Stimulated activated CD4-positive, alpha-beta T cell treated with anti-CD3 and anti-CD28 coated beads, TNF-alpha, amount 100 ng/mL, for 4 hours (primary cell): ENCODE measurements at regions not wholly inside any gene's neighbourhood (a gene's known extent, or its start where the extent isn't known, plus 50 kb on each side); places are given as distances from the start of the nearest gene placed in this dataset.
"Not testable (repeated sequence)": the region's sequence is repeated elsewhere in the genome, so short reads cannot be mapped to it uniquely, and the experiment has no call there.

Source experiments
- DNase-seq, 3 experiments: peaks; one replicate each; pipeline ENCODE4 v3.0.0-alpha.2; 2020; ENCODE audit warnings: low read depth in 3 of 3

DNA sequence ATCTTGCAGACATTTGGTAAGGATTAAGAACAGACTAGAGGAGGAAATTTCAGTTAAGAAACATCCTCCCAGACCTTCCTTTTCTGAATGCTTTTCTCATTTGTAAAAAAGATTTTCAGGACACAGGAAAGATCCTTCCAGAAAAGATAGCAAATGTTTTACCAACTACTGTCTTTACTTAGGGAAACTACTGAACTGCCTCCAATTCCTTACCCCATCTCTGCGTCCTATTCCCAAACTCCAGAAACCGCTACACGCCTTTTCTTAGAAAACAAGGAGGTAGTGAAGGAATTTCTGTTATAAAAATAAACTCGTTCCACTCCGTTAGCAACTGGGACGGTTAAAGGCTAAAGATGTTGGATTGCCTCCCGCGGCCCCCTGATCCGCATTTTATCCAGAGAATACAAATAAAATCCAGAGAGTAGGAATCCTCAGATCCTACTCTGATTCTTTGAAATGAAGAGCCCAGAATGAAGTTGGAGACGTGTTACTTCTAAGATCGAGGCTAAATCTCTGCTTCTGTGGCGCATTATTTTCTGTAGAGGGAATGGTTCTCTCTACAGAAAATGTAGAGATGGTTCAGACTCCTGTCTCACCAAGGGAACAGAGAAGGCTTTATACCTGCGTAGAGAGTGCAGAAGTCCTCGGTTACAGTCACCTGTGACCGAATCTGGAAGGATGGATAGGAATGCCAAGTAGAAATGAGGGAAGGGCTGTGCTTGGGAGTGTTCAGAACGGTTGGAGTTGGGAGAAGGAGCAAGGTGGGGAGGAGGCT lies 133.0 kb downstream of the GPX5 start:
- DNase-seq, result no peak

DNA sequence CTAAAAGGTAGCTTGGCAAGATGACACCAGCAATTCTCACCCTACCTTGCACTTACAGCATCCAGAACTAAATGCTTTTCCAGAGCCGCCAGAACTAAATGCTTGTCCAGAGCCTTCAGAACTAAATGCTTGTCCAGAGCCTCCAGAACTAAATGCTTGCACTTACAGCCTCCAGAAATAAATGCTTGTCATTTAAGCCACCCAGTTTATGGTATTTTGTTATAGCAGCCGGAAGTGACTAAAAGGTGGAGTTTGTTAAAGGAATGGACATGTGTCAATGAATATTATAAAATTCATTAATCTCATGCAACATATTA lies 133.5 kb downstream of the GPX5 start:
- no peak for DNase-seq

DNA sequence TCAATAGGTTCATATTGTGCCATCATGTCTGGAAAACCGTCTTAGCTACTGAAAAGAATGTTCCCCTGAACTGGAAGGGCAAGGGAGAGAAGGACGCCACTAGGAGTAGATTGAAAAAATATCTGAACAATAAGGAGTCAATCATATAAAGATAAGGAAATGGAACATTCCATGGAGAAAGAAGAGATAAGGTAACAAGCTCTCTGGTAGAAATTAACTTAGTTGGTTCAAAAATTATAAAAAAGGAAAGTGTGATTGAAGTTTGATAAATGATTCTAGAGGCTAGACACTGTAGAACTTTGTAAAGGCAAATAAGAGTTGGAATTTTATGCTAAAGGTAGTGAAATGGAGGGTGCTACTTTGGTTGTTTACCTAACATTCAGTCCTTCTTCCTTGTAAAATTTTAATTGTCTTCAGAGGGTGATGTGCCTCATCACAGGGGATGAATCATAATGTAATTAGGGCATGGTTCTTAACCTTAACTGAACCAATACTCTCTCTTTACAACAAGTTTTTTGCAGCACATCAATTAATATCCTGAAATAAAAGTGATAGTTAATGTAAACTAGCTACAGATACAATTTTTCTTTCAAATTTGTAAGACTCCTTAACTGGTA lies 135.5 kb downstream of the GPX5 start:
- DNase-seq, result no peak

DNA sequence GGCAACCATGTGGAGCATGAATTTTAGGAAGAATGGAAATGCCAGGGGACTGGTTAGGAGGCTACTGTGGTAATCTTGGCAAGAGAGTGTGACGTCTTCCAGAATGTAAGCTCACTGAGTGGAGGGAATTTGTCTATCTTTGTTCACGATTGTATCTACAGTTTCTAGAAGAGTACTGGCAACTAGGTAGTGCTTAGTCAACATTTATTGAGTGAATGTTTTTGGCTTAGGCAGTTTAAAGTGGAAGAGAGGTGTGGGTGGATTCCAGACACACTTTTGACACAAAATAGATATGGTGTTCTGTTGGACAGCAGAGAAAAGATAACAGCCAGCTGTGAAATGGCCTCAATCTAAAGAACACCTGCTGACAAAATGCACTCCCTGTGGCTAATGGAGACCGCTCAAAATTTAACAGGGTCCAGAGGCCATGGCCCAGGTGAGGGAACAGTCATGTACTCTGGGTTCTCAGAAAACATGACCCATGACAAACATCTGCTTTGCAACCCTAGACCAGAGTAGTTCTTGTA lies 139.3 kb downstream of the GPX5 start:
- no peak for DNase-seq

DNA sequence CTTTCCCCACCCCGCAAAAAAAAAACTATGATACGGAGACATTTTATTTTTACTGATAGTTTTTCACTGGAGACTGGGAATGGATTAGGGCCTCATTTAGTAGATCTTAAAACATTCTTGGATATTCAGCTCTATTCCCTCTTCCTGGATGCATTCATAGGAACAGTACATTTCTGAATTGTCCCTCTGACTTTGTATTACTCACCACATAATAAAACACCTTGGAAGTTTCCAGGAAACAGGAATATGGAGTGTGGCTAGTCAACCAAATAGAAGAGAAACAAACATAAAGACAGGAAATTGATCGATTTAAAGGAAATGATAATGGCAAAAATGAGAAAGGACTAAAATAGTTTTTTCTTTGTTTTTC lies 147.7 kb downstream of the GPX5 start:
- DNase-seq, result no peak

GRCh38 chr6:28673787-28674671 lies 148.3 kb downstream of the GPX5 start:
- DNase-seq, result peak in 1 of 3 experiments; percentile 42

- DNase-seq, result no peak
These were observed 149.9 kb downstream of the GPX5 start for GRCh38 chr6:28675600-28675999.

GRCh38 chr6:28682542-28682941 lies 156.9 kb downstream of the GPX5 start:
- no peak for DNase-seq

DNA sequence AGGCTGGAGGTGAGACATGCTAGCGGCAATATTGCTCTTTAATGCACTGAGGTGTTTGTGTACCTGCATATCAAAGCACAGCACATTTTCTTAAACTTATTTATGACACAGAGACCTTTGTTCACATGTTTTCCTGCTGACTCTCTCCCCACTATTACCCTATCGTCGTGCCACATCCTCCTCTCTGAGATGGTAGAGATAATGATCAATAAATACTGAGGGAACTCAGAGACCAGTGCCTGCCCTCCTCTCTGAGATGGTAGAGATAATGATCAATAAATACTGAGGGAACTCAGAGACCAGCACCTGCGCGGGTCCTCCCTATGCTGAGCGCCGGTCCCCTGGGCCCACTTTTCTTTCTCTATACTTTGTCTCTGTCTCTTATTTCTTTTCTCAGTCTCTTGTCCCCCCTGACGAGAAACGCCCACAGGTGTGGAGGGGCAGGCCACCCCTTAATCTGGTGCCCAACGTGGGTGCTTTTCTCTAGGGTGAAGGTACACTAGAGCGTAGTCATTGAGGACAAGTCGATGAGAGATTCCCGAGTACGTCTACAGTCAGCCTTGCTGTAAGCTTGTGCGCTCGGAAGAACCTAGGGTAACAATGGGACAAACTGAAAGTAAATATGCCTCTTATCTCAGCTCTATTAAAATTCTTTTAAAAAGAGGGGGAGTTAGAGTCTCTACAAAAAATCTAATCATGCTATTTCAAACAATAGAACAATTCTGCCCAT lies 157.4 kb downstream of the GPX5 start:
- not testable (repeated sequence) for DNase-seq

GRCh38 chr6:28683945-28684538 lies 158.4 kb downstream of the GPX5 start:
- no peak for DNase-seq

- DNase-seq, result not testable (repeated sequence)
These were observed 160.3 kb downstream of the GPX5 start for GRCh38 chr6:28685960-28686359.

DNA sequence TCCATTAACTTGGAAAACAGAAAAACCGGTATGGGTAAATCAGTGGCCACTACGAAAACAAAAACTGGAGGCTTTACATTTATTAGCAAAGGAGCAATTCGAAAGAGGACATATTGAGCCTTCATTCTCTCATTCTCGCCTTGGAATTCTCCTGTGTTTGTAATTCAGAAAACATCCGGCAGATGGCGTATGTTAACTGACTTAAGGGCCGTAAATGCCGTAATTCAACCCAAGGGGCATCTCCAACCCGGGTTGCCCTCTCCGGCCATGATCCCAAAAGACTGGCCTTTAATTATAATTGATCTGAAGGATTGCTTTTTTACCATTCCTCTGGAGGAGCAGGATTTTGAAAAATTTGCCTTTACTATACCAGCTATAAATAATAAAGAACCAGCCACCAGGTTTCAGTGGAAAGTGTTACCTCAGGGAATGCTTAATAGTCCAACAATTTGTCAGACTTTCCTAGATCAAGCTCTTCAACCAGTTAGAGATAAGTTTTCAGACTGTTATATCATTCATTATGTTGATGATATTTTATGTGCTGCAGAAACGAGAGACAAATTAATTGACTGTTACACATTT lies 160.9 kb downstream of the GPX5 start:
- peak in 1 of 3 experiments; percentile 26 for DNase-seq

DNA sequence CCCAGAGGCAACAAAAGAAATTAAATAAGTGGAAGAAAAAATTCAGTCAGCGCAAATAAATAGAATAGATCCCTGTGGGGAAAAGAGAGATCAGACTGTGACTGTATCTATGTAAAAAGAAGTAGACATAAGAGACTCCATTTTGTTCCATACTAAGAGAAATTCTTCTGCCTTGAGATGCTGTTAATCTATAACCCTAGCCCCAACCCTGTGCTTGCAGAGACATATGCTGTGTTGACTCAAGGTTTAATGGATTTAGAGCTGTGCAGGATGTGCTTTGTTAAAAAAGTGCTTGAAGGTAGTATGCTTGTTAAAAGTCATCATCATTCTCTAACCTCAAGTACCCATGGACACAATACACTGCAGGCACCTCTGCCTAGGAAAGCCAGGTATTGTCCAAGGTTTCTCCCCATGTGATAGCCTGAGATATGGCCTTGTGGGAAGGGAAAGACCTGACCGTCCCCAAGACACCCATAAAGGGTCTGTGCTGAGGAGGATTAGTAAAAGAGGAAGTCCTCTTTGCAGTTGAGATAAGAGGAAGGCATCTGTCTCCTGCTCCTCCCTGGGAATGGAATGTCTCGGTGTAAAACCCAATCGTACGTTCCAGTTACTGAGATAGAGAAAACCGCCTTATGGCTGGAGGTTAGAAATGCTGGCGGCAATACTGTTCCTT lies 161.8 kb downstream of the GPX5 start:
- not testable (repeated sequence) for DNase-seq

GRCh38 chr6:28691991-28692390 lies 166.3 kb downstream of the GPX5 start:
- DNase-seq, result not testable (repeated sequence)

DNA sequence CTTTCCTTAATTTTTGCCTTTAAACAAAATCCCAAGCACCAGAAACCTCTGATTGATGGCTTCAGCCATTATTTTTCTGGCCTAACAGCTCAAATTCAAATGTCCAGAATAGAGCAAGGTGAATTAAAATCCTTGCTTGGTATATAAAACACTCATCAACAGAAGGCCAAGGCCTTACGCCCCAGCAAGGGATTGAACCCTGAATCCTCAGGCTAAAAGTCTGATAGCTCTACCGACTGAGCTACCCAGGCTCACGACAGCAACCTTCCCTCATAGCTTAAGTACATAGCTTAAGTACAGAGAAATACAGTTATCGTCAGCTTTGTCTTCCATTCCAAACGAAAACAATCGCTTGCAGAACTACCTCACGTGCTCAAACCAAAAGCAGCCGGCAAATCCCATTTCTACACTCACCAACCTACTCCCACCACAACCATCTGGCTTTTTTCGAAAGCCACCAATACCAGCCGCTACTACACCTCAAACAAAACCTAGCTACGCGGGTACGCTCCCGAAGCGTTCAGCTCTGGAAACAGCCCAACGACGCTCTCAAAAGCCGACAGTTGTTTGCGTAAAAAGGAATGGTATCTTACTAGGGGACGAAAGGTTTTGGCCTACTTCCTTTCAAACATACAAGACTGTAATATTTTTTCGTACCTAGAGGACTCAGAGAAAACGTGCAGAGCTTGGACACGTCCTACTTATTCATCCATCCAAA lies 167.5 kb downstream of the GPX5 start:
- DNase-seq, result no peak

DNA sequence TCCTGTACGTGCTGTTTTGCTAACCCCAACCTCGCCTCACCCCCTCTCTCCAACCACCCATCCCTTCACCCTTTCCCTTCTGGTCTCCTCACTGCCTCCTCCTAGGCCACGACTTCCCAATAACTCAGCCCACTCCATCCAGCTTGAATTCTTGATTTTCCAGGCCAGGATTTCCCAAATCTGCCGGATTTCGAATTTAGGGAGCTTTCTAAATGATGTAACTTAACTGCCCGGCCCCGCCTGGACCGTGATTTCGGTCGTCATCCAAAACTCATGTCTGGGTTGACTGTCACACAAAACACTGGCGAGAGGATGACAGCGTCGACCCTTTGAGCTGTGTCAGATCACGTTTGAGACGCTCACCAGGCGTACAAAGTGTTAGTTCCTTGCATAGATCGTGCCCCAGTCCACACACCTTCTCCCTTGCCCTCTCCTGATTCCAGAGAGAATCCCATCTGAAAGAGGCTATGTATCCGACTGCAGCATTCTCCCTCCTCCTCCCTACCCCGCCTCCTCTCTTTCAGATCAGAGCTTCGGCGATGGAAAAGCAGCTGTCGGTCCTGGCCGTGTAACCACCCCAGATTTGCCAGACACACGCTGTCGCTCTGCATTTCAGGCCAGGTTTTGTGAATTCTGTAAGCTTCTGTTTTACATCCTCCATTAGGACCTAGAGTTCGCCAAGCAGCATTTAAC lies 168.2 kb downstream of the GPX5 start:
- no peak for DNase-seq

GRCh38 chr6:28695715-28696114 lies 170.0 kb downstream of the GPX5 start:
- no peak for DNase-seq

- DNase-seq, result no peak
These were observed 170.5 kb downstream of the GPX5 start for GRCh38 chr6:28696167-28696566.

DNA sequence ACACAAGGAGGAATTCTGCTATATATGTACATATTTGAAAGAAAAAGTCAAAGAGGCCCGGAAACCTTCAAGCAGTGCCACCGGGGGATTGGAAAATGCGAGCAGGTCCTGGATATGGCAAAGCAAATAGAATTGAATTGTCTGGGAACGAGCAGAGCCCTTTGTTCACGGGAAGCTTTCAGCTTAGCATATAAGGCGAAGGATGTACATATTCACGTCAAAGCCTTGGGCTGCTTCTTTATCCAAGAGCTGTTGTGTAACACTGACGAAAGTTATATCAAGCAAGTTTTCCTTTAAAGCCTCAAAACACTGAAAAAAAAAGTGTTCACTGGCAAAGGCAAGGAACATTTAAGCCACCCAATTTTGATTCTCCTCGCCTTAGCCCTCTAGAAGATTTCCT lies 171.0 kb downstream of the GPX5 start:
- no peak for DNase-seq
